NCI-H82 (cell line): ENCODE measurements at regions not wholly inside any gene's neighbourhood (a gene's known extent, or its start where the extent isn't known, plus 50 kb on each side); places are given as distances from the start of the nearest gene placed in this dataset.

Source experiments
- DNase-seq: peaks from one replicate; lab custom pipeline; 2025; lab: John Stamatoyannopoulos, UW

- DNase-seq: no peak
Observed at GRCh38 chr5:138665261-138665660, 88.0 kb upstream of the CTNNA1 start.

GRCh38 chr5:138664276-138664943 lies 88.8 kb upstream of the CTNNA1 start:
- DNase-seq: peak; percentile 82

- DNase-seq: no peak
Observed at GRCh38 chr5:138663561-138663960, 88.4 kb upstream of the HSPA9 start.

GRCh38 chr5:138663009-138663408 lies 87.8 kb upstream of the HSPA9 start:
- DNase-seq: no peak

GRCh38 chr5:138662599-138662998 lies 87.4 kb upstream of the HSPA9 start:
- no peak for DNase-seq

- DNase-seq: no peak
Observed at GRCh38 chr5:138661991-138662434, 86.8 kb upstream of the HSPA9 start.

GRCh38 chr5:138661291-138661960 lies 86.2 kb upstream of the HSPA9 start:
- no peak for DNase-seq

- peak; percentile 51 for DNase-seq
Observed at GRCh38 chr5:138660051-138660572, 84.9 kb upstream of the HSPA9 start.

GRCh38 chr5:138659561-138659960 lies 84.4 kb upstream of the HSPA9 start:
- no peak for DNase-seq

- no peak for DNase-seq
Observed at GRCh38 chr5:138659121-138659520, 83.9 kb upstream of the HSPA9 start.

- DNase-seq: no peak
Observed at GRCh38 chr5:138658676-138659075, 83.5 kb upstream of the HSPA9 start.

- DNase-seq: no peak
Observed at GRCh38 chr5:138657360-138657759, 82.2 kb upstream of the HSPA9 start.

- DNase-seq: no peak
Observed at GRCh38 chr5:138656916-138657315, 81.7 kb upstream of the HSPA9 start.

- no peak for DNase-seq
Observed at GRCh38 chr5:138655530-138656190, 80.5 kb upstream of the HSPA9 start.

GRCh38 chr5:138654281-138654867 lies 79.2 kb upstream of the HSPA9 start:
- no peak for DNase-seq

- peak; percentile 30 for DNase-seq
Observed at GRCh38 chr5:138653502-138653901, 78.3 kb upstream of the HSPA9 start.

- DNase-seq: peak; percentile 53
Observed at GRCh38 chr5:138651767-138652117, 76.5 kb upstream of the HSPA9 start.

GRCh38 chr5:138651058-138651766 lies 76.0 kb upstream of the HSPA9 start:
- no peak for DNase-seq

GRCh38 chr5:138650196-138650595 lies 75.0 kb upstream of the HSPA9 start:
- no peak for DNase-seq

GRCh38 chr5:138649775-138650174 lies 74.6 kb upstream of the HSPA9 start:
- peak; percentile 96 for DNase-seq

- DNase-seq: peak; percentile 96
Observed at GRCh38 chr5:138649316-138649720, 74.1 kb upstream of the HSPA9 start.

GRCh38 chr5:138648841-138649240 lies 73.6 kb upstream of the HSPA9 start:
- peak; percentile 66 for DNase-seq
